SU-DHL-6 (cell line): ENCODE measurements at regions not wholly inside any gene's neighbourhood (a gene's known extent, or its start where the extent isn't known, plus 50 kb on each side); places are given as distances from the start of the nearest gene placed in this dataset.

ENCODE experiments used
- H2AFZ ChIP-seq: fragments of 200-600 bp; sonication (generic); 2 replicates; pipeline ENCODE4 v1.6.1; 2014; ENCODE audit warnings: low read depth, mild to moderate bottlenecking, moderate library complexity, mixed read lengths, antibody characterized with exemption, low read length; ENCODE audit not compliant: severe bottlenecking
- H3F3A ChIP-seq: fragments of 200-600 bp; shearing (Covaris generic); 2 replicates; pipeline ENCODE4 v1.6.0; 2016; ENCODE audit warnings: antibody characterized with exemption, mild to moderate bottlenecking; ENCODE audit not compliant: insufficient read depth
- H3K27ac ChIP-seq: fragments of 200-600 bp; sonication (generic); 2 replicates; pipeline ENCODE4 v1.5.1; 2016; ENCODE audit warnings: low read depth, mild to moderate bottlenecking, low read length, moderate library complexity, mixed read lengths
- H3K27me3 ChIP-seq: fragments of 200-600 bp; sonication (generic), shearing (Covaris generic); 2 replicates; pipeline ENCODE4 v1.6.0; 2014; ENCODE audit warnings: mild to moderate bottlenecking, low read length
- H3K36me3 ChIP-seq: fragments of 200-600 bp; sonication (generic); 2 replicates; pipeline ENCODE4 v1.6.1; 2014; ENCODE audit warnings: mild to moderate bottlenecking, low read length, mixed read lengths
- H3K4me2 ChIP-seq: fragments of 300-600, 200-600 bp; shearing (Covaris generic), sonication (generic); 2 replicates; pipeline ENCODE4 v1.6.0; 2014; ENCODE audit warnings: low read length, low read depth, mild to moderate bottlenecking; ENCODE audit not compliant: poor library complexity, severe bottlenecking
- H3K4me3 ChIP-seq: fragments of 200-600 bp; sonication (generic); 2 replicates; pipeline ENCODE4 v1.5.1; 2014; ENCODE audit warnings: antibody characterized with exemption, low read length, mild to moderate bottlenecking, mixed read lengths; ENCODE audit not compliant: insufficient read depth, poor library complexity, severe bottlenecking
- H3K79me2 ChIP-seq: fragments of 200-600 bp; sonication (generic); 2 replicates; pipeline ENCODE4 v1.6.1; 2014; ENCODE audit warnings: mild to moderate bottlenecking, low read length, moderate library complexity; ENCODE audit not compliant: insufficient read depth
- H3K9ac ChIP-seq: fragments of 200-600 bp; sonication (generic); 2 replicates; pipeline ENCODE4 v1.7.0; 2014; ENCODE audit warnings: mild to moderate bottlenecking, low read length
- H3K9me2 ChIP-seq: fragments of 200-600 bp; sonication (generic); replicated peaks from 2 replicates; pipeline ENCODE4 v1.6.1; 2014; ENCODE audit warnings: low read length; ENCODE audit not compliant: insufficient read depth
- H3K9me3 ChIP-seq: fragments of 200-600 bp; sonication (generic); 2 replicates; pipeline ENCODE4 v1.6.1; 2014; ENCODE audit warnings: low read length, mixed read lengths; ENCODE audit not compliant: insufficient read depth
- H4K20me1 ChIP-seq: fragments of 200-600 bp; sonication (generic); 2 replicates; pipeline ENCODE4 v1.6.1; 2014; ENCODE audit warnings: low read depth, mild to moderate bottlenecking, antibody characterized with exemption, low read length, moderate library complexity, mixed read lengths
- CTCF ChIP-seq: fragments of 200-600 bp; sonication (generic); IDR thresholded peaks from one replicate; pipeline ENCODE4 v1.5.1; 2017; ENCODE audit warnings: antibody characterized with exemption, mild to moderate bottlenecking, low read length, moderate library complexity; ENCODE audit not compliant: insufficient read depth, poor library complexity, severe bottlenecking
- EZH2phosphoT487 ChIP-seq: fragments of 200-600 bp; sonication (generic), shearing (Covaris generic); conservative IDR thresholded peaks from 2 replicates; pipeline ENCODE4 v1.6.1; 2018; ENCODE audit warnings: mild to moderate bottlenecking, antibody characterized with exemption, low read length, moderate library complexity, mixed read lengths

GRCh38 chr12:89236748-89237383 is 115.4 kb downstream of the DUSP6 start:
- H3K27me3 ChIP-seq, result no peaks in the 10 kb centered on the region
- no peaks in the 10 kb centered on the region for H3K36me3 ChIP-seq
- no peak overlapping the region for H3K4me2 ChIP-seq
- no peaks in the 10 kb centered on the region for H3K79me2 ChIP-seq
- no peak overlapping the region for H3K4me3 ChIP-seq
- no peaks in the 10 kb centered on the region for H3K9me3 ChIP-seq
- no peak overlapping the region for H3K9ac ChIP-seq
- H4K20me1 ChIP-seq, result no peaks in the 10 kb centered on the region
- no peaks in the 10 kb centered on the region for H3F3A ChIP-seq
- no peak overlapping the region for H2AFZ ChIP-seq
- no peaks in the 10 kb centered on the region for H3K9me2 ChIP-seq
- H3K27ac ChIP-seq, result no peak overlapping the region
- no peak for TF ChIP-seq EZH2phosphoT487

GRCh38 chr12:89236237-89236636 is 116.1 kb downstream of the DUSP6 start:
- Histone ChIP-seq H2AFZ (no peak overlapping the region), H3K27ac (no peak overlapping the region), H3K27me3 (no peaks in the 10 kb centered on the region), H3K9me3 (no peaks in the 10 kb centered on the region), H4K20me1 (no peaks in the 10 kb centered on the region), H3K4me3 (no peak overlapping the region), H3K36me3 (no peaks in the 10 kb centered on the region), H3K79me2 (no peaks in the 10 kb centered on the region), H3K9ac (no peak overlapping the region), H3F3A (no peaks in the 10 kb centered on the region), H3K9me2 (no peaks in the 10 kb centered on the region), H3K4me2 (no peak overlapping the region)
- no peak for TF ChIP-seq CTCF
- TF ChIP-seq EZH2phosphoT487, result no peak

GRCh38 chr12:89235189-89235993 is 116.9 kb downstream of the DUSP6 start:
- Histone ChIP-seq H3K9me2 (no peaks in the 10 kb centered on the region), H3K27me3 (no peaks in the 10 kb centered on the region), H4K20me1 (no peaks in the 10 kb centered on the region), H3K27ac (no peak overlapping the region), H3K79me2 (no peaks in the 10 kb centered on the region), H3K4me2 (no peak overlapping the region), H3K36me3 (no peaks in the 10 kb centered on the region), H3K4me3 (no peak overlapping the region), H3K9me3 (no peaks in the 10 kb centered on the region), H3F3A (no peaks in the 10 kb centered on the region), H2AFZ (no peak overlapping the region), H3K9ac (no peak overlapping the region)
- no peak for TF ChIP-seq EZH2phosphoT487
- no peak for TF ChIP-seq CTCF
